IPS DF 19.7 (cell line): ENCODE measurements at regions not wholly inside any gene's neighbourhood (a gene's known extent, or its start where the extent isn't known, plus 50 kb on each side); places are given as distances from the start of the nearest gene placed in this dataset.

ENCODE experiments used
- DNase-seq: peaks from one replicate; pipeline ENCODE4 v3.0.0-alpha.2; 2013; ENCODE audit warnings: low read depth, low spot score

GRCh38 chr1:38549191-38549590 is 310.4 kb downstream of the RRAGC start:
- no peak for DNase-seq

GRCh38 chr1:38547321-38547720 is 312.3 kb downstream of the RRAGC start:
- no peak for DNase-seq

- DNase-seq = no peak
These were observed 312.9 kb downstream of the RRAGC start for GRCh38 chr1:38546636-38547035.

GRCh38 chr1:38541223-38541622 is 318.3 kb downstream of the RRAGC start:
- DNase-seq = no peak

- DNase-seq = no peak
These were observed 319.6 kb downstream of the RRAGC start for GRCh38 chr1:38539931-38540330.

GRCh38 chr1:38538834-38539233 is 320.7 kb downstream of the RRAGC start:
- no peak for DNase-seq

- DNase-seq = no peak
These were observed 323.5 kb downstream of the RRAGC start for GRCh38 chr1:38536089-38536488.

GRCh38 chr1:38534473-38534823 is 325.1 kb downstream of the RRAGC start:
- DNase-seq = no peak

- DNase-seq = no peak
These were observed 325.6 kb downstream of the RRAGC start for GRCh38 chr1:38533772-38534472.

- DNase-seq = no peak
These were observed 328.6 kb downstream of the RRAGC start for GRCh38 chr1:38530957-38531356.

GRCh38 chr1:38529946-38530345 is 329.6 kb downstream of the RRAGC start:
- DNase-seq = no peak

GRCh38 chr1:38529391-38529790 is 330.2 kb downstream of the RRAGC start:
- DNase-seq = no peak

GRCh38 chr1:38528623-38529022 is 330.9 kb downstream of the RRAGC start:
- DNase-seq = no peak

GRCh38 chr1:38527373-38527966 is 332.1 kb downstream of the RRAGC start:
- no peak for DNase-seq

- no peak for DNase-seq
These were observed 333.5 kb downstream of the RRAGC start for GRCh38 chr1:38526046-38526445.

GRCh38 chr1:38525343-38526043 is 334.1 kb downstream of the RRAGC start:
- DNase-seq = no peak

GRCh38 chr1:38524025-38524641 is 335.4 kb downstream of the RRAGC start:
- DNase-seq = no peak

- DNase-seq = no peak
These were observed 336.0 kb downstream of the RRAGC start for GRCh38 chr1:38523568-38523939.

- no peak for DNase-seq
These were observed 336.5 kb downstream of the RRAGC start for GRCh38 chr1:38522915-38523567.

- DNase-seq = no peak
These were observed 343.0 kb downstream of the RRAGC start for GRCh38 chr1:38516560-38516959.

GRCh38 chr1:38512789-38513188 is 346.8 kb downstream of the RRAGC start:
- DNase-seq = no peak
